ENCODE measurements at regions not wholly inside any gene's neighbourhood (a gene's known extent, or its start where the extent isn't known, plus 50 kb on each side); places are given as distances from the start of the nearest gene placed in this dataset.
"Not testable (repeated sequence)": the region's sequence is repeated elsewhere in the genome, so short reads cannot be mapped to it uniquely, and the experiment has no call there.

- peak; percentile 1 for DNase-seq (ENCODE audit: low read depth)
Observed at GRCh38 chr4:74505355-74505978, 60.5 kb downstream of the AREG start.

GRCh38 chr4:74509363-74509762 is 64.4 kb downstream of the AREG start:
- DNase-seq (ENCODE audit: low read depth), result not testable (repeated sequence)

- no peak for DNase-seq (ENCODE audit: low read depth)
Observed at GRCh38 chr4:74516303-74516702, 71.4 kb downstream of the AREG start.

GRCh38 chr4:74517996-74518395 is 73.1 kb downstream of the AREG start:
- no peak for DNase-seq (ENCODE audit: low read depth)

- DNase-seq (ENCODE audit: low read depth), result no peak
Observed at GRCh38 chr4:74522251-74522991, 77.5 kb downstream of the AREG start.

- no peak for DNase-seq (ENCODE audit: low read depth)
Observed at GRCh38 chr4:74523096-74523495, 78.2 kb downstream of the AREG start.

- DNase-seq (ENCODE audit: low read depth), result no peak
Observed at GRCh38 chr4:74524985-74525384, 80.0 kb downstream of the AREG start.

- no peak for DNase-seq (ENCODE audit: low read depth)
Observed at GRCh38 chr4:74527049-74527448, 82.1 kb downstream of the AREG start.

- DNase-seq (ENCODE audit: low read depth), result no peak
Observed at GRCh38 chr4:74528178-74528577, 83.2 kb downstream of the AREG start.

- DNase-seq (ENCODE audit: low read depth), result no peak
Observed at GRCh38 chr4:74529284-74530041, 84.5 kb downstream of the AREG start.

GRCh38 chr4:74531963-74532794 is 87.2 kb downstream of the AREG start:
- DNase-seq (ENCODE audit: low read depth), result no peak

GRCh38 chr4:74534121-74534520 is 89.2 kb downstream of the AREG start:
- DNase-seq (ENCODE audit: low read depth), result no peak

GRCh38 chr4:74534936-74535335 is 90.0 kb downstream of the AREG start:
- DNase-seq (ENCODE audit: low read depth), result no peak

GRCh38 chr4:74535512-74535911 is 90.6 kb downstream of the AREG start:
- no peak for DNase-seq (ENCODE audit: low read depth)

- DNase-seq (ENCODE audit: low read depth), result no peak
Observed at GRCh38 chr4:74536557-74536956, 91.6 kb downstream of the AREG start.

- no peak for DNase-seq (ENCODE audit: low read depth)
Observed at GRCh38 chr4:74537459-74537858, 92.5 kb downstream of the AREG start.

- DNase-seq (ENCODE audit: low read depth), result no peak
Observed at GRCh38 chr4:74539044-74539790, 94.3 kb downstream of the AREG start.

- no peak for DNase-seq (ENCODE audit: low read depth)
Observed at GRCh38 chr4:74540193-74540592, 95.3 kb downstream of the AREG start.

GRCh38 chr4:74541667-74542066 is 96.7 kb downstream of the AREG start:
- DNase-seq (ENCODE audit: low read depth), result no peak

- DNase-seq (ENCODE audit: low read depth), result no peak
Observed at GRCh38 chr4:74543231-74543781, 98.4 kb downstream of the AREG start.

GRCh38 chr4:74543983-74544382 is 99.0 kb downstream of the AREG start:
- no peak for DNase-seq (ENCODE audit: low read depth)
